Sigmoid colon (tissue), 6 donors: ENCODE measurements at regions not wholly inside any gene's neighbourhood (a gene's known extent, or its start where the extent isn't known, plus 50 kb on each side); places are given as distances from the start of the nearest gene placed in this dataset.

Experiments used
- DNase-seq: peaks from one replicate; pipeline ENCODE4 v3.0.0-alpha.2; 2019
- H3K27ac ChIP-seq, 4 donors: fragments of 200-600 bp; sonication (generic); one replicate each; pipeline ENCODE4 v1.5.1; 2016 to 2019; ENCODE audit warnings: mild to moderate bottlenecking in 1 of 4
- H3K27me3 ChIP-seq, 3 donors: fragments of 200-600 bp; sonication (generic); one replicate each; pipeline ENCODE4 v1.5.1; 2019; ENCODE audit warnings: mild to moderate bottlenecking in 1 of 3
- H3K36me3 ChIP-seq, 4 donors: fragments of 200-600 bp; sonication (generic); one replicate each; pipeline ENCODE4 v1.5.1; 2016 to 2019
- H3K4me1 ChIP-seq, 4 donors: fragments of 200-600 bp; sonication (generic); one replicate each; pipeline ENCODE4 v1.5.1; 2017 to 2019
- H3K4me3 ChIP-seq, 4 donors: fragments of 200-600 bp; sonication (generic); one replicate each; pipeline ENCODE4 v1.5.1; 2017 to 2019; ENCODE audit warnings: mild to moderate bottlenecking in 2 of 4, moderate library complexity in 1 of 4
- H3K9me3 ChIP-seq, 4 donors: fragments of 200-600 bp in 3 of 4; sonication (generic) in 3 of 4; one replicate each; pipeline versions ENCODE4 v1.5.1 to v1.6.1; 2013 to 2019
- EP300 ChIP-seq, 4 donors: sonication (generic); formaldehyde crosslinking; IDR thresholded peaks; one replicate each; pipeline ENCODE4 v1.6.1; 2017; ENCODE audit warnings: antibody characterized with exemption in 4 of 4
- POLR2A ChIP-seq, 2 donors: fragments of 450-650 bp; IDR thresholded peaks; one replicate each; pipeline ENCODE4 v1.6.1; 2016; ENCODE audit warnings: antibody characterized with exemption in 2 of 2, mild to moderate bottlenecking in 2 of 2, moderate library complexity in 2 of 2
- POLR2AphosphoS5 ChIP-seq, 4 donors: sonication (generic); formaldehyde crosslinking; IDR thresholded peaks; one replicate each; pipeline ENCODE4 v1.6.1; 2017; ENCODE audit warnings: antibody characterized with exemption in 4 of 4
- WGBS, 2 donors: extraction: QIAGEN DNeasy Blood & Tissue Kit; methylation state at CpG; one replicate each; pipeline ENCODE4 v1.1.7; 2013; 5-methylcytosine and 5-hydroxymethylcytosine counted together
- intact Hi-C: fragments of 100-400 bp; cut with DNase I; formaldehyde crosslinking; loops from one replicate; pipeline ENCODE4 v1.15.1; 2023
- TF ChIP-seq, protein P1 (sequence below), 4 experiments: fragments of 450-650 bp in 3 of 4; fragments of 200-600 bp in 1 of 4; IDR thresholded peaks; one replicate each; pipeline ENCODE4 v1.5.1; 2016 to 2019; ENCODE audit warnings: antibody characterized with exemption in 4 of 4, mild to moderate bottlenecking in 3 of 4, moderate library complexity in 2 of 4
- donor health status: healthy with polysubstance abuse.
- donor health status: healthy.

GRCh38 chr6:44563397-44563796 is 175.9 kb downstream of the CDC5L start:
- intact Hi-C loops, result no loop called here
- H3K9me3 ChIP-seq, result no peaks in the 10 kb centered on the region
- no peak overlapping the region for H3K4me3 ChIP-seq
- 66 to 79% methylated on average over 11 of the region's 11 CpGs for WGBS, 2 donors
- peaks cover 9 to 53% (median 27%) of the 10 kb centered on the region in 3 donors for H3K27me3 ChIP-seq
- no peak for DNase-seq
- H3K36me3 ChIP-seq, result no peaks in the 10 kb centered on the region
- H3K4me1 ChIP-seq, result peaks cover 0 to 25% (median 20%) of the 10 kb centered on the region in 4 donors
- peak overlapping the region in 1 of 4 donors; percentile 18 for H3K27ac ChIP-seq
- TF ChIP-seq POLR2A (IDR thresholded peaks at IDR 0.05) (no peak), EP300 (IDR thresholded peaks at IDR 0.05) (no peak), POLR2AphosphoS5 (IDR thresholded peaks at IDR 0.05) (no peak)
- TF ChIP-seq, protein P1, sequence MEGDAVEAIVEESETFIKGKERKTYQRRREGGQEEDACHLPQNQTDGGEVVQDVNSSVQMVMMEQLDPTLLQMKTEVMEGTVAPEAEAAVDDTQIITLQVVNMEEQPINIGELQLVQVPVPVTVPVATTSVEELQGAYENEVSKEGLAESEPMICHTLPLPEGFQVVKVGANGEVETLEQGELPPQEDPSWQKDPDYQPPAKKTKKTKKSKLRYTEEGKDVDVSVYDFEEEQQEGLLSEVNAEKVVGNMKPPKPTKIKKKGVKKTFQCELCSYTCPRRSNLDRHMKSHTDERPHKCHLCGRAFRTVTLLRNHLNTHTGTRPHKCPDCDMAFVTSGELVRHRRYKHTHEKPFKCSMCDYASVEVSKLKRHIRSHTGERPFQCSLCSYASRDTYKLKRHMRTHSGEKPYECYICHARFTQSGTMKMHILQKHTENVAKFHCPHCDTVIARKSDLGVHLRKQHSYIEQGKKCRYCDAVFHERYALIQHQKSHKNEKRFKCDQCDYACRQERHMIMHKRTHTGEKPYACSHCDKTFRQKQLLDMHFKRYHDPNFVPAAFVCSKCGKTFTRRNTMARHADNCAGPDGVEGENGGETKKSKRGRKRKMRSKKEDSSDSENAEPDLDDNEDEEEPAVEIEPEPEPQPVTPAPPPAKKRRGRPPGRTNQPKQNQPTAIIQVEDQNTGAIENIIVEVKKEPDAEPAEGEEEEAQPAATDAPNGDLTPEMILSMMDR (IDR thresholded peaks at IDR 0.05), result no peak

GRCh38 chr6:44564906-44565524 is 177.5 kb downstream of the CDC5L start:
- H3K4me1 ChIP-seq, result peaks cover 0 to 22% (median 17%) of the 10 kb centered on the region in 4 donors
- H3K36me3 ChIP-seq, result no peaks in the 10 kb centered on the region
- no peak overlapping the region for H3K4me3 ChIP-seq
- H3K9me3 ChIP-seq, result no peaks in the 10 kb centered on the region
- intact Hi-C loops, result no loop called here
- H3K27me3 ChIP-seq, result peaks cover 9 to 37% (median 19%) of the 10 kb centered on the region in 3 donors
- no peak for DNase-seq
- WGBS, 2 donors, result 61 to 79% methylated on average over 6 of the region's 6 CpGs
- no peak overlapping the region for H3K27ac ChIP-seq
- TF ChIP-seq, protein P1 (IDR thresholded peaks at IDR 0.05), result no peak
- no peak for TF ChIP-seq POLR2A (IDR thresholded peaks at IDR 0.05)
- no peak for TF ChIP-seq POLR2AphosphoS5 (IDR thresholded peaks at IDR 0.05)
- TF ChIP-seq EP300 (IDR thresholded peaks at IDR 0.05), result no peak

- H3K27me3 ChIP-seq, result peaks cover 0 to 15% (median 0%) of the 10 kb centered on the region in 3 donors
- 88 to 89% methylated on average over 4 of the region's 4 CpGs for WGBS, 2 donors
- no peaks in the 10 kb centered on the region for H3K9me3 ChIP-seq
- TF ChIP-seq, protein P1 (IDR thresholded peaks at IDR 0.05), result no peak
- TF ChIP-seq POLR2A (IDR thresholded peaks at IDR 0.05), result no peak
- no peak for TF ChIP-seq POLR2AphosphoS5 (IDR thresholded peaks at IDR 0.05)
- TF ChIP-seq EP300 (IDR thresholded peaks at IDR 0.05), result no peak
- peaks cover 0 to 14% (median 13%) of the 10 kb centered on the region in 4 donors for H3K4me1 ChIP-seq
- no peaks in the 10 kb centered on the region for H3K36me3 ChIP-seq
- no peak overlapping the region for H3K27ac ChIP-seq
- no peak overlapping the region for H3K4me3 ChIP-seq
- intact Hi-C loops, result no loop called here
- no peak for DNase-seq
Measured at GRCh38 chr6:44567406-44567805, 179.9 kb downstream of the CDC5L start.

DNA sequence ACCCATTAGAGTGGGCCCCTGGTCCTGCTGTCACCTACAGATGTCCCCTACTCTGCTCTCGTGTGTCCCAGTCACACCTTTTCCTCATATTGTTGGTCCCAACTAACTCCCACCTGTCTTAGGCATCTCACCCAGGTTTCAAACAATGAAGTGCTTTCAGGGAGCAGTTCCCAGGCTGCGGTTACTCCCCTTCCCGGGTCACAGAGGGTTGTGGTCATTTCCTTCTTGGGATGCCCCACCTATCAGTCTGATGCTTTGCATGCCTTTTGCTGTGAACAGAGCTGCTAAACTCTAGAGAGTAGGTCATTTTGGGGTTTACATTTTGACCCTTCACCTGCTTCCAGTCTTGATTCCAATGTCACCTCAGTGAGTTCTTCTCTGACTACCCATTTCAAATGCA is 181.6 kb downstream of the CDC5L start:
- no peaks in the 10 kb centered on the region for H3K27me3 ChIP-seq
- no peak overlapping the region for H3K4me3 ChIP-seq
- no peaks in the 10 kb centered on the region for H3K9me3 ChIP-seq
- TF ChIP-seq EP300 (IDR thresholded peaks at IDR 0.05), result no peak
- TF ChIP-seq, protein P1 (IDR thresholded peaks at IDR 0.05), result no peak
- no peak for TF ChIP-seq POLR2A (IDR thresholded peaks at IDR 0.05)
- TF ChIP-seq POLR2AphosphoS5 (IDR thresholded peaks at IDR 0.05), result no peak
- peaks cover 0 to 14% (median 13%) of the 10 kb centered on the region in 4 donors for H3K4me1 ChIP-seq
- peak overlapping the region in 1 of 4 donors; percentile 34 for H3K27ac ChIP-seq
- intact Hi-C loops, result no loop called here
- no peak for DNase-seq
- WGBS, 2 donors, result 63 to 78% methylated on average over 3 of the region's 3 CpGs
- no peaks in the 10 kb centered on the region for H3K36me3 ChIP-seq
